ENCODE measurements at regions not wholly inside any gene's neighbourhood (a gene's known extent, or its start where the extent isn't known, plus 50 kb on each side); places are given as distances from the start of the nearest gene placed in this dataset.

DNA sequence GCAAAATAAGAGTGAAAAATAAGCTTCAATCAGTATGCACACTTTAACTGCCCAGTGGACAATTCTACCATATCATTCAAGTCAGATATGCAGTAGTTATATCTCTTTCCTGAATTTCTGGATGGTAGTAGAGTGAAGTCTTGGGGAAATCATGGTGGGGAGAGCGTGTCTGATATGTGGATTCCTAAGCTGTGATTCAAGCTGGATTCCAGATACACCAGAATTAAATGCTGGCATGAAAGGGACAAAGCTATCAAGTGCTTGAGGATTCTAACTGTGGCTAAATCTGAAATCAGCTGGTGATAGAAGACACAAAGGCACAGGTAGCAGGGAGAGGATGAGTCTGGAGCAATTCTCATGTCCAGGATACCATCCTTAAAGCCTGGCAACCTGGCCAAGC lies 323.5 kb downstream of the DUSP10 start:
- TF ChIP-seq CTCF (IDR thresholded peaks at IDR 0.05; ENCODE audit: extremely low read depth, insufficient read depth, missing control alignments) = no peak
- in situ Hi-C loops (cut with MboI; ENCODE audit: low pct_unique_long_range_greater_than_20kb, low sequenced_read_pairs, unreplicated experiment) = no loop called here
- DNase-seq (ENCODE audit: low spot score) = no peak

GRCh38 chr1:221419513-221420095 lies 322.3 kb downstream of the DUSP10 start:
- in situ Hi-C loops (cut with MboI; ENCODE audit: low pct_unique_long_range_greater_than_20kb, low sequenced_read_pairs, unreplicated experiment) = no loop called here
- no peak for DNase-seq (ENCODE audit: low spot score)
- no peak for TF ChIP-seq CTCF (IDR thresholded peaks at IDR 0.05; ENCODE audit: extremely low read depth, insufficient read depth, missing control alignments)

- DNase-seq (ENCODE audit: low spot score) = no peak
- in situ Hi-C loops (cut with MboI; ENCODE audit: low pct_unique_long_range_greater_than_20kb, low sequenced_read_pairs, unreplicated experiment) = no loop called here
- TF ChIP-seq CTCF (IDR thresholded peaks at IDR 0.05; ENCODE audit: extremely low read depth, insufficient read depth, missing control alignments) = no peak
These were observed 312.6 kb downstream of the DUSP10 start for GRCh38 chr1:221429264-221429663.

DNA sequence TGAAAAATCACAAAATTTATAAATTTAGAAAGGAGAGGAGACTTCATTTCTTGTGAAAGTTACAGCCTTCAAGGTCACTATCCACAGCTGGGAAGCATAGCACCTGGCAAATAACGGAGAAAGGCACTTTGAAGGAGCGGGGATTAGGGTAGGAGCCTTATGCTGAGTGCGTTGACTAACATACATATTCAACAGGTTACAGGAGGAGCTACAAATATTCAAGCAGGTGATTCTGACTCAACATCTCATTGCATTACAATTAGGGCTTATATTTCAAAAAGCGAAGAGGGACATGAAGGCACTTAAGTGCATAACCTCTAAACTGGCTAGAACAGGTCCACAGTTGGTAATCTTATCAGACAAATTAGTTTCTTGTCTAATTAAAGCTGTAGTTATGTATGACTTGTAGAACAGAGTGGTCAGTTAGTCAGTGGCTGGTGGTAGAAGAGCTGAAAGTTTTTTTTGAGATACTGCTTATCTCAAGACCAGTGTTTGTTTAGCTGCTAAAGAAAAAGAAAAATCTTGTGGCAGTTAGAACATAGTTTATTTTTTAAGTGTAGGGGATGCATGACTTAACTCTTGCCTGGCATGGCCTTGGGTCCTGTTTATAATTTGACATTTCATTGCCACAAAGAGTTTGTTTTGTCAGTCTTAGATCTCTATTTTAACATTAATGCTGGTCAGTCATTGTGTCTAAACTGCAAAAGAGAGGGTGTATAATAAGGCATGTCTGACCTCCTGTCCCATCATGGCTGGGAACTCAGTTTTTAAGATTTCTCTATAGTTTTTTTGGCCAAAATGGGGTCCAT lies 311.5 kb downstream of the DUSP10 start:
- TF ChIP-seq CTCF (IDR thresholded peaks at IDR 0.05; ENCODE audit: extremely low read depth, insufficient read depth, missing control alignments) = no peak
- no peak for DNase-seq (ENCODE audit: low spot score)
- in situ Hi-C loops (cut with MboI; ENCODE audit: low pct_unique_long_range_greater_than_20kb, low sequenced_read_pairs, unreplicated experiment) = no loop called here

DNA sequence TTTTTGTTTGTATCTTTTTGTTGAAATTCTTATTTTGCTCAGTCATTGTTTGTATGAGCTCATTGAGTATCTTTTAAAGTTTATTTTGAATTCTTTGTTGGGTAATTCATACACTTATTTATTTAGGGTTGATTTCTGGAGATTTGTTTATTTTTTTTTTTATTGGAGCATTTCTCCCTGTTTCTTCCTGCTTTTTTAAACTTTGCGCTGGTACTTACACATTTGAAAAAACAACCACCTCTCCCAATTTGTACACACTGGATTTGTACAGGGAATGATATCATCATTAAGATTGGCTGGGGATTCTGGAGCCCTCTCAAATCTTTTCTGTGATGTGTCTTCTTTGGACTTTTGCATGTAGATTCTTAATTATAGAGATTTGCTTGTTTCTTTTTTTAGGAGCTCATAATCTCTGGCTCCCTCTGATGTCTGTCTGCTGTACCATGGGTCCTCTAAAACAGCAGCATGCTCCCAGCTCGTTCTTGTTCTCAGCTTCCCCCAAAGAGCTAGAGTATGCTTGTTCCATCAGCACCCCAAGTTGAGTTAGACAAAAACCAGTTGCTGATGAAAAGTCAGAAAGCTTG lies 310.7 kb downstream of the DUSP10 start:
- in situ Hi-C loops (cut with MboI; ENCODE audit: low pct_unique_long_range_greater_than_20kb, low sequenced_read_pairs, unreplicated experiment) = no loop called here
- no peak for TF ChIP-seq CTCF (IDR thresholded peaks at IDR 0.05; ENCODE audit: extremely low read depth, insufficient read depth, missing control alignments)
- DNase-seq (ENCODE audit: low spot score) = no peak

- in situ Hi-C loops (cut with MboI; ENCODE audit: low pct_unique_long_range_greater_than_20kb, low sequenced_read_pairs, unreplicated experiment) = no loop called here
- TF ChIP-seq CTCF (IDR thresholded peaks at IDR 0.05; ENCODE audit: extremely low read depth, insufficient read depth, missing control alignments) = no peak
- no peak for DNase-seq (ENCODE audit: low spot score)
These were observed 309.9 kb downstream of the DUSP10 start for GRCh38 chr1:221431961-221432360.
